ENCODE measurements at regions not wholly inside any gene's neighbourhood (a gene's known extent, or its start where the extent isn't known, plus 50 kb on each side); places are given as distances from the start of the nearest gene placed in this dataset.
A peak's percentile ranks its signal among the peaks of the same experiment; 100 is the strongest.
"Not testable (repeated sequence)": the region's sequence is repeated elsewhere in the genome, so short reads cannot be mapped to it uniquely, and the experiment has no call there.

DNA sequence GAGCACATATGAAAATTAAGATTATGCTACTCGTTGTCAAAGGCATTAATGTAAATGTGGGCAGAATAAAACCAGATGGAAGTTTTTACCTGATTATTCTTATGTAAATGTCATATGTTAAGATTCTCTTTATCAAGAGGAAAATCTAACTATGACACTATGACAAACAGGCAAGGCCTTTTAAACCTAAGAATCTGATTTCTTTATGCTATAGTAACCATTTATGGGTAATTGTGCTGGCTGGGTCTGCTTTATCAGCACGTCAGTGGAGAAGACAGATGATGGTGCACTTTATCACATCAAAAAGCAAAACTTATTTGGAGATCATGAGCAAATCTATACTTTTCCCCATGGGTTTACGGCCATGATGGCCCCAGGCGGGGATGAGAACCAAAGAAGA is 412.0 kb upstream of the NOX3 start:
- Histone ChIP-seq H3K36me3 (ENCODE audit: control insufficient read depth, insufficient read depth, low read length) (no peaks in the 10 kb centered on the region), H3K27me3 (ENCODE audit: control insufficient read depth, insufficient read depth, low read length) (no peaks in the 10 kb centered on the region), H3K4me3 (ENCODE audit: low read depth, low read length) (no peak overlapping the region)
- TF ChIP-seq, protein P1, sequence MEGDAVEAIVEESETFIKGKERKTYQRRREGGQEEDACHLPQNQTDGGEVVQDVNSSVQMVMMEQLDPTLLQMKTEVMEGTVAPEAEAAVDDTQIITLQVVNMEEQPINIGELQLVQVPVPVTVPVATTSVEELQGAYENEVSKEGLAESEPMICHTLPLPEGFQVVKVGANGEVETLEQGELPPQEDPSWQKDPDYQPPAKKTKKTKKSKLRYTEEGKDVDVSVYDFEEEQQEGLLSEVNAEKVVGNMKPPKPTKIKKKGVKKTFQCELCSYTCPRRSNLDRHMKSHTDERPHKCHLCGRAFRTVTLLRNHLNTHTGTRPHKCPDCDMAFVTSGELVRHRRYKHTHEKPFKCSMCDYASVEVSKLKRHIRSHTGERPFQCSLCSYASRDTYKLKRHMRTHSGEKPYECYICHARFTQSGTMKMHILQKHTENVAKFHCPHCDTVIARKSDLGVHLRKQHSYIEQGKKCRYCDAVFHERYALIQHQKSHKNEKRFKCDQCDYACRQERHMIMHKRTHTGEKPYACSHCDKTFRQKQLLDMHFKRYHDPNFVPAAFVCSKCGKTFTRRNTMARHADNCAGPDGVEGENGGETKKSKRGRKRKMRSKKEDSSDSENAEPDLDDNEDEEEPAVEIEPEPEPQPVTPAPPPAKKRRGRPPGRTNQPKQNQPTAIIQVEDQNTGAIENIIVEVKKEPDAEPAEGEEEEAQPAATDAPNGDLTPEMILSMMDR (IDR thresholded peaks at IDR 0.05; ENCODE audit: insufficient read depth, low read length, severe bottlenecking) = no peak
- FAIRE-seq = no peak
- DNase-seq (ENCODE audit: low read depth) = no peak

DNA sequence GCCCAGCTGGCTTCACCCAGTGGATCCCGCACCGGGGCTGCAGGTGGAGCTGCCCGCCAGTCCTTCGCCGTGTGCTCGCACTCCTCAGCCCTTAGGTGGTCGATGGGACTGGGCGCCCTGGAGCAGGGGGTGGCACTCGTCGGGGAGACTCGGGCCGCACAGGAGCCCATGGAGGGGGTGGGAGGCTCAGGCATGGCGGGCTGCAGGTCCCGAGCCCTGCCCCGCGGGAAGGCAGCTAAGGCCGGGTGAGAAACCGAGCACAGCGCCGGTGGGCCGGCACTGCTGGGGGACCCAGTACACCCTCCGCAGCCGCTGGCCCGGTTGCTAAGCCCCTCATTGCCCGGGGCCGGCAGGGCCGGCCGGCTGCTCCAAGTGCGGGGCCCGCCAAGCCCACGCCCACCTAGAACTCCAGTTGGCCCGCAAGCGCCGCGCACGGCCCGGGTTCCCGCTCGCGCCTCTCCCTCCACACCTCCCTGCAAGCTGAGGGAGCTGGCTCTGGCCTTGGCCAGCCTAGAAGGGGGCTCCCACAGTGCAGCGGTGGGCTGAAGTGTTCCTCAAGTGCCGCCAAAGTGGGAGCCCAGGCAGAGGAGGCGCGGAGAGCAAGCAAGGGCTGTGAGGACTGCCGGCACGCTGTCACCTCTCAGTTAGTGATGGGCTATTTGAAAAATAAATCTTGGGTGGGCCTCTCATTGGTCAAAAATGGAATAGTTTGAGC is 411.2 kb upstream of the NOX3 start:
- FAIRE-seq; H3K36me3 ChIP-seq (ENCODE audit: control insufficient read depth, insufficient read depth, low read length); DNase-seq (ENCODE audit: low read depth); H3K4me3 ChIP-seq (ENCODE audit: low read depth, low read length); H3K27me3 ChIP-seq (ENCODE audit: control insufficient read depth, insufficient read depth, low read length): not testable (repeated sequence)

DNA sequence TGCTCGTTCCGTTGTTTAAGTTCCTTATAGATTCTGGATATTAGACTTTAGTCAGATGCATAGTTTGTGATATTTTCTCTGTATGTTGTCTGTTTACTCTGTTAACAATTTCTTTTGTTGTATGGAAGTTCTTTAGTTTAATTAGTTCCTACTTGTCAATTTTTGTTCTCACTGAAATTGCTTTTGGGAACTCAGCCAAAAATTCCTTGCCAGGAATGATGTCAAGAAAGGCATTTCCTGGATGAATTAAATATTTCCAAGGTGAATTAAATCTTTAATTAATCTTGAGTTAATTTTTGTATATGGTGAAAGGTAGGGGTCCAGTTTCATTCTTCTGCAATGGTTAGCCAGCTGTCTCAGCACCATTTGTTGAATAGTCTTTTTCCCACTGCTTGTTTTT is 406.2 kb upstream of the NOX3 start:
- FAIRE-seq (no peak), DNase-seq (ENCODE audit: low read depth) (peak; percentile 23)
- TF ChIP-seq, protein P1 (IDR thresholded peaks at IDR 0.05; ENCODE audit: insufficient read depth, low read length, severe bottlenecking) = no peak
- Histone ChIP-seq H3K4me3 (ENCODE audit: low read depth, low read length) (no peak overlapping the region), H3K27me3 (ENCODE audit: control insufficient read depth, insufficient read depth, low read length) (no peaks in the 10 kb centered on the region), H3K36me3 (ENCODE audit: control insufficient read depth, insufficient read depth, low read length) (no peaks in the 10 kb centered on the region)

DNA sequence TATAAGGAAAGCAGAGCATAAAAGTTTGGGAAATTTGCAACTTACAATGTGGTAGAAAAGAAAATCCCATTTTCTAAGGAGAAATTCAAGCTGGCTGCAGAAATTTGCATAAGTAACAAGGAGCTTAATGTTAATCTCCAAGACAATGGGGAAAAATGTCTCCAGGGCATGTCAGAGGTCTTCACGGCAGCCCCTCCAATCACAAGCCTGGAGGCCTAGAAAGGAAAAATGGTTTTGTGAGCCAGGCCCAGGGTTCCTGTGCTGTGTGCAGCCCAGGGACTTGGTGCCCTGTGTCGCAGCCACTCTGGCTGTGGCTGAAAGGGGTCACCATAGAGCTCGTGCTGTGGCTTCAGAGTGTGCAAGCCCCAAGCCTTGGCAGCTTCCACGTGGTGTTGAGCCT is 403.3 kb upstream of the NOX3 start:
- not testable (repeated sequence) for DNase-seq (ENCODE audit: low read depth); H3K4me3 ChIP-seq (ENCODE audit: low read depth, low read length); H3K27me3 ChIP-seq (ENCODE audit: control insufficient read depth, insufficient read depth, low read length); FAIRE-seq; H3K36me3 ChIP-seq (ENCODE audit: control insufficient read depth, insufficient read depth, low read length)

DNA sequence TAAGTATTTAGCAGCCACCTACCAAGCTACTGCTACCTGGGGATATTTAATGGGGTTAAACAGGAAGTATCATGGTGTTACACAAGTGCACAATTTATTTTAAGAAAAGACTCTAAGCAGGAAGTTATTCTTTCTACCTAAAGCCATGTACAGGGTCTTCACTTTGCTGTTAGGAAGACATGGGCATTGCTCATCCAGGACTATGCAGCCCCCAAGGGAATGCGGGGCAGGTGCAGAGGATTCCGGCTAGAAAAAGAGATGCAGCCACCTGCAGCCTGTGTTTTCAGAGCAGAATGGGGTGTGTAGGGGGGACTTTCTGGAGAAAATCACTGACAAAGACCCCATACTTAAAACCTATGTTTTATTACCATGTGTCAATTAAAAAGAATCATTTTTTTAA is 399.1 kb upstream of the NOX3 start:
- TF ChIP-seq, protein P1 (IDR thresholded peaks at IDR 0.05; ENCODE audit: insufficient read depth, low read length, severe bottlenecking) = no peak
- FAIRE-seq (no peak), DNase-seq (ENCODE audit: low read depth) (no peak)
- Histone ChIP-seq H3K27me3 (ENCODE audit: control insufficient read depth, insufficient read depth, low read length) (no peaks in the 10 kb centered on the region), H3K36me3 (ENCODE audit: control insufficient read depth, insufficient read depth, low read length) (no peaks in the 10 kb centered on the region), H3K4me3 (ENCODE audit: low read depth, low read length) (no peak overlapping the region)

- FAIRE-seq (no peak), DNase-seq (ENCODE audit: low read depth) (no peak)
- Histone ChIP-seq H3K27me3 (ENCODE audit: control insufficient read depth, insufficient read depth, low read length) (no peaks in the 10 kb centered on the region), H3K4me3 (ENCODE audit: low read depth, low read length) (no peak overlapping the region), H3K36me3 (ENCODE audit: control insufficient read depth, insufficient read depth, low read length) (no peaks in the 10 kb centered on the region)
- TF ChIP-seq, protein P1 (IDR thresholded peaks at IDR 0.05; ENCODE audit: insufficient read depth, low read length, severe bottlenecking) = no peak
Measured at GRCh38 chr6:155853011-155853410, 397.4 kb upstream of the NOX3 start.

- DNase-seq (ENCODE audit: low read depth) = peak; percentile 50
- no peaks in the 10 kb centered on the region for H3K27me3 ChIP-seq (ENCODE audit: control insufficient read depth, insufficient read depth, low read length)
- no peaks in the 10 kb centered on the region for H3K36me3 ChIP-seq (ENCODE audit: control insufficient read depth, insufficient read depth, low read length)
- peak; percentile 66 for FAIRE-seq
- TF ChIP-seq, protein P1 (IDR thresholded peaks at IDR 0.05; ENCODE audit: insufficient read depth, low read length, severe bottlenecking) = no peak
- no peak overlapping the region for H3K4me3 ChIP-seq (ENCODE audit: low read depth, low read length)
Measured at GRCh38 chr6:155850408-155850841, 394.8 kb upstream of the NOX3 start.
